Fibroblast of pulmonary artery (primary cell): ENCODE measurements at regions not wholly inside any gene's neighbourhood (a gene's known extent, or its start where the extent isn't known, plus 50 kb on each side); places are given as distances from the start of the nearest gene placed in this dataset.

Source experiments
- DNase-seq: peaks from one replicate; pipeline ENCODE4 v3.0.0-alpha.2; 2010; ENCODE audit warnings: low read depth
- H3K4me3 ChIP-seq: replicated peaks from 2 replicates; pipeline ENCODE4 v1.5.1; 2011; ENCODE audit warnings: low read depth, mild to moderate bottlenecking, control low read depth, low read length, moderate library complexity
- CTCF ChIP-seq: IDR thresholded peaks from 2 replicates; pipeline ENCODE4 v1.5.1; 2011; ENCODE audit warnings: mild to moderate bottlenecking, control low read depth, low read length, inconsistent platforms; ENCODE audit errors: missing control alignments

DNA sequence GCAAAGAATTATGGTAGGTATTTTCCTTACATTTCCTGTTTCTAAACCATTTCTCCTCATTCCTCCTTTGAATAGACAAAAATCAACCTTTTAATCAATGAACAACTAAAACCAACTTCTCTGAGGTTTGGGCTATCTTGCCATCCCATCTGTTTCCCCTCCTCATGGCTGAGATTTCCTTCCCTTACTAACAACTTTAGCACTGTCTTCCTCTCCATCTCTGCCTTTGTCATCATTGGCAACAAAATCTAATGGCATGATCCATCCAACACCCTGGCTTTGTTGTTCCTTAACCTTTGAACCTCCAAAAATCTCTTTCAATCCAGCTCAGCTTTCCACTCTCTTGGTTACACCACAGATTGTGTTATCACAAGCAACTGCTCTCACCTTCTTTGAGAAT lies 95.3 kb upstream of the FAM136A start:
- DNase-seq, result no peak
- no peak overlapping the region for H3K4me3 ChIP-seq
- TF ChIP-seq CTCF, result no peak

DNA sequence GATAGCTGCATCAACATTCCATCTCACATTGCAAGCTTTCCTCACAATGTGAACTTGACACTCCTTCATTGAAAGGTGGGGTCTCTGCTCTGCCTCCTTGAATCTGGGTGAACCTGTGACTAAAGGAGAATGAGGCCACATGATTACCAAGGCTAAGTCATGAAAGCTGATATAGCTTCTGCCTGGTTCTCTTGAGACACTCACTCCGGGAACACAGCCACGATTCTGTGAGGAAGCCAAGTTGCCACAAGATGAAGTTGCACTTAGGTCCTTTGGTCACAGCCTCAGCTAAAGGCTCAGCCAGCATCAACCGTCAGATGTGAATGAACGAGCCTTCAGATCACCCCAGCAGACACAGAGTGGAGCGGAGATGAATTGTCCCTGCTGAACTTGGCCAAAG lies 94.7 kb upstream of the FAM136A start:
- no peak for TF ChIP-seq CTCF
- no peak for DNase-seq
- no peak overlapping the region for H3K4me3 ChIP-seq

DNA sequence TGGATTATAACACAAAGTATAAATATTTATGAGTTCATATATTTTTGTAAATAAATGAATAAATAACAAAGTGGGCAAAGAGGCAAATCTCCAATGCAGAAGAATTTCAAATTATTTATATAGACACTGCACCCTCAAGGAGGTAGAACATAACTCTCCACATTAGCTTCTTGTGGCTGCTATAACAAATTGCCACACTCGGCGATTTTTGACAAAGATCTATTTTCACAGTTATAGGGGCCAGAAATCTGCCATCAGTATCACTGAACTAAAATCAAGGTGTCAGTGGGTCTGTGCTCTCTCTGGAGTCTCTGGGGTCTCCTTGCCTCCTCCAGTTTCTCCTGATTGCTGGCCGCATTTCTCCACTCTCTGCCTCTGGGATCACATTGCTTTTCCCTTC lies 92.0 kb upstream of the FAM136A start:
- TF ChIP-seq CTCF, result no peak
- DNase-seq, result no peak
- H3K4me3 ChIP-seq, result no peak overlapping the region

DNA sequence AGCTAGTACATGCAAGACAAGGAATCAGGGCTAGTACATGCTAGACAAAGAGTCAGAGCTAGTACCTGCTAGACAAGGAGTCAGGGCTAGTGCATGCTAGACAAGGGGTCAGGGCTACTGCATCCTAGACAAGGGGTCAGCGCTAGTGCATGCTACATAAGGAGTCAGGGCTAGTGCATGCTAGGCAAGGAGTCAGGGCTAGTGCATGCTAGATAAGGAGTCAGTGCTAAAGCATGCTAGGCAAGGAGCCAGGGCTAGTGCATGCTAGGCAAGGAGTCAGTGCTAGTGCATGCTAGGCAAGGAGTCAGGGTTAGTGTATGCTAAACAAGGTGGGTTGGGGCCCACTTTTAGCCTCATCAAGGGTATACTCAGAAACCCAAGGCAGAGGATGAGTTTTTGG lies 90.1 kb upstream of the FAM136A start:
- no peak overlapping the region for H3K4me3 ChIP-seq
- DNase-seq, result no peak
- no peak for TF ChIP-seq CTCF

DNA sequence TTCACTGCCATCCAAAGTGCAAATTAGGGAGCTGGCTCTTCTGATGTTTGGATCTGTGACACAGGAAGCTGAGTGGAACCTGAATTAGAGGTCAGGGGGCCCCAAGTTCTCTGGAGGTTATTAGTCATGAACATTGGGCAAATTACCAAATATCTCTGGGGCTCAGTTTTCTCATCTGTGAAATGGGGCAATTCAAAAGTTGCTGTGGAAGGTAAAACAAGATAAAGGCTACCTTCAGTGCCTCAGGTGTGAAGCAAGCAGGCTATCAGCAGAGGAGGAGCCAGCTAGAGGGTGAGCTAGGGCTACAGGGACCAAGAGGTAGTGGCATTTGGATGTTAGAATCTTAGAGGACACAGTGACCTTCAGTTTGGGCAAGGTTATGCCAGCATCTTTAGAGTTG lies 89.4 kb upstream of the FAM136A start:
- DNase-seq, result no peak
- no peak overlapping the region for H3K4me3 ChIP-seq
- no peak for TF ChIP-seq CTCF

DNA sequence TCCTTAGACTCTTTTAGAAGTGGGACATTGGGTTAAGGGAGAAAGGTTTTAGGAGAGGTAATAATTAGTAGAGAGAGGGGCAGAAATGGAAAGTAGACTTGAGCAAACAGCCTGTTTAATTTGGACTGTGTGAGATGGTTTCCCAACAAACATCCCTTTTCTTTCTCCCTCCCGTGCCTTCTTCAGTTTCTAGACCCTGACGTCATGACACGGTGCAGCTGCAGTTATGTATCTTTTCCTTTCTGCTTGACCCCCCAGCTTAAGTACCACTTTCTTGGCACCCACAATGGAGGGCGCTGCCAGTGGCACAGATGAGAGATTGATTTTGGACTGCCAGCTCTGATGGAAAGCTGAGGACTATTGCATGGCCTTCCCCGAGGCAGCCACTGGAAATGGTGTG lies 86.9 kb upstream of the FAM136A start:
- DNase-seq, result no peak
- no peak for TF ChIP-seq CTCF
- no peak overlapping the region for H3K4me3 ChIP-seq

DNA sequence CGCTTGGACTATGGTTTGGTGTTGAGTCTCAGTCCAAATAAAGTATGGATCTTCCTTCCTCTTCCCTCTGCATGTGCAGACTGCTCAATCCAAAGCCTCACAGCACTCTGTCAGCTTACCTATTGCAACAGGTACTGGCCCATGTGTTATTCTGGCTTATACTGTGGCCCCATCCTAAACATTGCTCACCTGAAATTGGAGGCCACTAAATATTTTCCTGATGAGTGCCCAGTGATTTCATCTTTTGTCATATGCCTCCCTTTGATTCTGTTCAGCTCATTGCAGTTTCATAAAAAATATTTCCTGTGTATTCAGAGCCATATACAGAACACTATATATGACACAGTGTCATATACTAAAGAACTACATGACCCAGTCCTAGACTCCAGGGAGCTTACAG lies 86.3 kb upstream of the FAM136A start:
- no peak overlapping the region for H3K4me3 ChIP-seq
- no peak for DNase-seq
- no peak for TF ChIP-seq CTCF
